ENCODE measurements at regions not wholly inside any gene's neighbourhood (a gene's known extent, or its start where the extent isn't known, plus 50 kb on each side); places are given as distances from the start of the nearest gene placed in this dataset.

DNA sequence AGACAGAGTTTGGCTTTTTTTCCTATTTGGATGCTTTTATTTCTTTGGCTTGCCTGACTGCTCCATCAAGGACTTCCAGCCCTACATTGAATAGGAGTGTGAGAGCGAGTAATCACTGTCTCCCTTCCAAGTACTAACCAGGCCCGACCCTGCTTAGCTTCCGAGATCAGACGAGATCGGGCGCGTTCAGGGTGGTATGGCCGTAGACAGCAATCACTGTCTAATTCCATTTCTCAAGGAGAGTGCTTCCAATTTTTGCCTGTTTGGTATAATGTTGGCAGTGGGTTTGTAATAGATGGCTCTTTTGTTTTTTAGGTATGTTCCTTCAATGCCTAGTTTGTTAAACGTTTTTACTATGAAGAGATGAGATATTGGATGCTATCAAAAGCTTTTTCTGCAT is 125.0 kb upstream of the PEX5L start:
- no peak overlapping the region for H3K4me3 ChIP-seq (replicated peaks in 1 of 3; ENCODE audit: insufficient read depth in 1 of 3, low read depth in 2 of 3, low read length in 3 of 3)
- H3K9ac ChIP-seq (ENCODE audit: insufficient read depth, low read depth, low read length) = no peak overlapping the region
- no peak overlapping the region for H3K4me2 ChIP-seq (ENCODE audit: low read depth, low read length)
- in situ Hi-C loops (cut with HindIII; ENCODE audit: extremely low pct_ligation_motif_present, low pct_unique_long_range_greater_than_20kb) (no loop called here), intact Hi-C loops (cut with micrococcal nuclease; ENCODE audit: unreplicated experiment) (no loop called here)
- ChIA-PET POLR2A (no interaction called here), CTCF (ENCODE audit: low intra/inter-chr PET ratio, low total read pairs) (no interaction called here)
- ATAC-seq (no peak), DNase-seq (ENCODE audit: low spot score) (no peak), FAIRE-seq (no peak)
- H3K27me3 ChIP-seq (ENCODE audit: control insufficient read depth in 1 of 2, insufficient read depth in 2 of 2, low read length in 2 of 2) = no peaks in the 10 kb centered on the region; a peak in 1 of 5 replicates
- 6% methylated on average over 9 of the region's 9 CpGs for WGBS (ENCODE audit: low lambda C conversion rate)
- BruUV-seq (replicated peaks) = no TSS peak
- H3K4me1 ChIP-seq (ENCODE audit: insufficient read depth, low read length) = no peaks in the 10 kb centered on the region
- H3K79me2 ChIP-seq (ENCODE audit: insufficient read depth, low read length) = no peaks in the 10 kb centered on the region
- H2AFZ ChIP-seq (ENCODE audit: low read length) = no peak overlapping the region
- TF ChIP-seq GTF3A (CRISPR knock-in tag; conservative IDR thresholded peaks at IDR 0.05) (peak; percentile 90; the same call in 1 of the 2 replicates), IRX3 (CRISPR knock-in tag; IDR thresholded peaks at IDR 0.05; ENCODE audit: borderline replicate concordance, low read depth) (no peak), TEAD3 (CRISPR knock-in tag; optimal IDR thresholded peaks at IDR 0.05; ENCODE audit: borderline replicate concordance) (no peak), CREM (IDR thresholded peaks at IDR 0.05) (no peak), CREM (CRISPR knock-in tag; IDR thresholded peaks at IDR 0.05) (no peak)
- no peaks in the 10 kb centered on the region for H3K9me3 ChIP-seq (ENCODE audit: low read length)
- H3K27ac ChIP-seq (ENCODE audit: extremely low read length, insufficient read depth, low read length) = no peak overlapping the region
- no peaks in the 10 kb centered on the region for H3K36me3 ChIP-seq (replicated peaks in 1 of 2; ENCODE audit: control insufficient read depth in 1 of 2, insufficient read depth in 2 of 2, low read length in 2 of 2)
- H4K20me1 ChIP-seq (ENCODE audit: insufficient read depth, low read length) = no peaks in the 10 kb centered on the region

DNA sequence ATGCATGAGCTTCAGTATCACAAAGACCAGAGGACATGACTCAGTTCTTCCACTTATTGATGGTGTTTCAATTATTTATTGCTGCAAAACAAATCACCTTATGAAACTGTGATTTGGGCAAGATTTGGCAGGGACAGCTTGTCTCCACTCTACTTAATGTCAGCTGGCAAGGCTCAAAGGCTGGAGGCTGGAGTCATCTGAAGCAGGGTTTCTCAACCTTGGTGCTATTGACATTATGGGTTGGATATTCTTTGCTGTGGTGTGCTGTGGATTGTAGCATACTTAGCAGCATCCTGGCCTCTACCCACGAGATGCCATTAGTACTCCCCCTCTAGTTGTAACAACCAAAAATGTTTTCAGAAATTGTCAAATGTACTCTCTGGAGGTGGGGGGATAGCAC is 138.8 kb upstream of the PEX5L start:
- Histone ChIP-seq H3K9me3 (ENCODE audit: low read length) (no peaks in the 10 kb centered on the region), H3K4me2 (ENCODE audit: low read depth, low read length) (no peak overlapping the region), H3K4me1 (ENCODE audit: insufficient read depth, low read length) (no peaks in the 10 kb centered on the region), H3K79me2 (ENCODE audit: insufficient read depth, low read length) (no peaks in the 10 kb centered on the region), H3K27me3 (ENCODE audit: control insufficient read depth in 1 of 2, insufficient read depth in 2 of 2, low read length in 2 of 2) (no peaks in the 10 kb centered on the region), H2AFZ (ENCODE audit: low read length) (no peak overlapping the region), H3K36me3 (replicated peaks in 1 of 2; ENCODE audit: control insufficient read depth in 1 of 2, insufficient read depth in 2 of 2, low read length in 2 of 2) (no peaks in the 10 kb centered on the region), H3K27ac (ENCODE audit: extremely low read length, insufficient read depth, low read length) (no peak overlapping the region), H4K20me1 (ENCODE audit: insufficient read depth, low read length) (no peaks in the 10 kb centered on the region), H3K4me3 (replicated peaks in 1 of 3; ENCODE audit: insufficient read depth in 1 of 3, low read depth in 2 of 3, low read length in 3 of 3) (no peak overlapping the region), H3K9ac (ENCODE audit: insufficient read depth, low read depth, low read length) (no peak overlapping the region)
- intact Hi-C loops (cut with micrococcal nuclease; ENCODE audit: unreplicated experiment) = no loop called here
- ChIA-PET CTCF (ENCODE audit: low intra/inter-chr PET ratio, low total read pairs) (no interaction called here), POLR2A (no interaction called here)
- BruUV-seq (replicated peaks) = no TSS peak
- ATAC-seq = no peak
- FAIRE-seq = no peak
- DNase-seq (ENCODE audit: low spot score) = no peak
- 0% methylated on average over 1 of the region's 1 CpG for WGBS (ENCODE audit: low lambda C conversion rate)
- in situ Hi-C loops (cut with HindIII; ENCODE audit: extremely low pct_ligation_motif_present, low pct_unique_long_range_greater_than_20kb) = no loop called here
- TF ChIP-seq GTF2F1 (IDR thresholded peaks at IDR 0.05; ENCODE audit: low read length) (no peak), SMYD3 (CRISPR knock-in tag; IDR thresholded peaks at IDR 0.05) (no peak), ZSCAN25 (CRISPR knock-in tag; IDR thresholded peaks at IDR 0.05) (no peak), RARA (CRISPR knock-in tag; IDR thresholded peaks at IDR 0.05) (no peak), ZNF770 (CRISPR knock-in tag; IDR thresholded peaks at IDR 0.05) (no peak), ARNT (IDR thresholded peaks at IDR 0.05) (no peak), ZNF343 (CRISPR knock-in tag; IDR thresholded peaks at IDR 0.05) (no peak), ZNF44 (CRISPR knock-in tag; IDR thresholded peaks at IDR 0.05) (no peak), MIER3 (CRISPR knock-in tag; IDR thresholded peaks at IDR 0.05; ENCODE audit: borderline replicate concordance) (no peak), MTF2 (CRISPR knock-in tag; IDR thresholded peaks at IDR 0.05; ENCODE audit: borderline replicate concordance) (no peak)
- TF ChIP-seq, protein P1, sequence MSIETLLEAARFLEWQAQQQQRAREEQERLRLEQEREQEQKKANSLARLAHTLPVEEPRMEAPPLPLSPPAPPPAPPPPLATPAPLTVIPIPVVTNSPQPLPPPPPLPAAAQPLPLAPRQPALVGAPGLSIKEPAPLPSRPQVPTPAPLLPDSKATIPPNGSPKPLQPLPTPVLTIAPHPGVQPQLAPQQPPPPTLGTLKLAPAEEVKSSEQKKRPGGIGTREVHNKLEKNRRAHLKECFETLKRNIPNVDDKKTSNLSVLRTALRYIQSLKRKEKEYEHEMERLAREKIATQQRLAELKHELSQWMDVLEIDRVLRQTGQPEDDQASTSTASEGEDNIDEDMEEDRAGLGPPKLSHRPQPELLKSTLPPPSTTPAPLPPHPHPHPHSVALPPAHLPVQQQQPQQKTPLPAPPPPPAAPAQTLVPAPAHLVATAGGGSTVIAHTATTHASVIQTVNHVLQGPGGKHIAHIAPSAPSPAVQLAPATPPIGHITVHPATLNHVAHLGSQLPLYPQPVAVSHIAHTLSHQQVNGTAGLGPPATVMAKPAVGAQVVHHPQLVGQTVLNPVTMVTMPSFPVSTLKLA (IDR thresholded peaks at IDR 0.05) = no peak
- TF ChIP-seq, protein P2, sequence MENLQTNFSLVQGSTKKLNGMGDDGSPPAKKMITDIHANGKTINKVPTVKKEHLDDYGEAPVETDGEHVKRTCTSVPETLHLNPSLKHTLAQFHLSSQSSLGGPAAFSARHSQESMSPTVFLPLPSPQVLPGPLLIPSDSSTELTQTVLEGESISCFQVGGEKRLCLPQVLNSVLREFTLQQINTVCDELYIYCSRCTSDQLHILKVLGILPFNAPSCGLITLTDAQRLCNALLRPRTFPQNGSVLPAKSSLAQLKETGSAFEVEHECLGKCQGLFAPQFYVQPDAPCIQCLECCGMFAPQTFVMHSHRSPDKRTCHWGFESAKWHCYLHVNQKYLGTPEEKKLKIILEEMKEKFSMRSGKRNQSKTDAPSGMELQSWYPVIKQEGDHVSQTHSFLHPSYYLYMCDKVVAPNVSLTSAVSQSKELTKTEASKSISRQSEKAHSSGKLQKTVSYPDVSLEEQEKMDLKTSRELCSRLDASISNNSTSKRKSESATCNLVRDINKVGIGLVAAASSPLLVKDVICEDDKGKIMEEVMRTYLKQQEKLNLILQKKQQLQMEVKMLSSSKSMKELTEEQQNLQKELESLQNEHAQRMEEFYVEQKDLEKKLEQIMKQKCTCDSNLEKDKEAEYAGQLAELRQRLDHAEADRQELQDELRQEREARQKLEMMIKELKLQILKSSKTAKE (CRISPR knock-in tag; IDR thresholded peaks at IDR 0.05; ENCODE audit: borderline replicate concordance) = no peak
